NCI-H187 (cell line): ENCODE measurements at regions not wholly inside any gene's neighbourhood (a gene's known extent, or its start where the extent isn't known, plus 50 kb on each side); places are given as distances from the start of the nearest gene placed in this dataset.

Source experiments
- DNase-seq, 2 experiments: peaks; one replicate each; lab custom pipeline; 2025; lab: John Stamatoyannopoulos, UW

DNA sequence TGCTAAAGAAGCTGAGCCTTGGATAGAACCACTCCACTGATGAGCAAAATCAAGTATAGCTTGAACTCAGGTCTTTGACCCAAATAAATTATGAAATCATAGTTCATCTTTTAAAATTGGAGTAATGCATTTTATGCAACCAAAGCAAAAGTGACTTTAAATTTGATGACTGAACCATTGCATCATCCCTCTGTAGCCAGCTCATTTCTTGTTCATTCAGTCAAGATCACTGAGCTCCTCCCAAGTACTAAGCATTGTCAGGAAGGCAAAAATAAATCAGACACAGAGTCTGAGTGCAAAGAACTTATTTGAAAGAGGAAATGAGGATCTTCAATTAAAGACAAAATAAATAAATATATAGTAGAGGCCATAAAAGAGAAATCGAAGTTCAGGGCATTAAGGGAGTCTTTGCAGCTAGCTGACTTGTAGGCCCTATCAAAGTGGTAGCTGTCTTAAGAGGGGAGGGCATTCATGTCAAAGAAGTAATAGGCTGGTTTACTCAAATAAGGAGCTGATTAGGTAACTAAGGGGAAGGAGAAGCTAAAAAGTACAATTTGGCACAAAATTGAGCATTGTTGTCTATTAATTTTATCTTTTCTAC lies 411.8 kb downstream of the MTX2 start:
- no peak for DNase-seq

DNA sequence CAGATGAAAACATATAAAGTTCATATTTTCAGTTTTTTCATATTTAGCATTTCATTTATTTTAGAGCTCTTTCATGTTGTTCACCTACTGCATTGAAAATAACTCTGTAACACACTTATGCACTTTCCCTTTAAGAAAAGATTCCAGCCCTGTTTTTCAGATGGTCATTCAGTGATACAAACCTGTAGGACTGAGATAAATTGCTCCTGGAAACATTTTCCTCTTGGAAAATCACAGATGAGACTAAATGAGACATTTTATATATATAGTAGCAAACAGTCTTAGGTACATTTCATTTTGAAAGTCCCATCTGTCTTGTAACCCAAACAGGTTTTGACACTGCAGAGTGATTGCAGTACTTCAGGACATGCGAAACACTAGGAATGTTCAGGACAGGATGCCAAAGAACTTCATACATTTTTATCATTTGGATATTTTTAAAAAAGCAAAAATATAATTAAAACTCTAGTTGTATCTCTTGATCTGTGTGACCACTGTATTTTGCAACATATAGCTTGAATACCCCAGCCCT lies 412.4 kb downstream of the MTX2 start:
- DNase-seq = no peak

DNA sequence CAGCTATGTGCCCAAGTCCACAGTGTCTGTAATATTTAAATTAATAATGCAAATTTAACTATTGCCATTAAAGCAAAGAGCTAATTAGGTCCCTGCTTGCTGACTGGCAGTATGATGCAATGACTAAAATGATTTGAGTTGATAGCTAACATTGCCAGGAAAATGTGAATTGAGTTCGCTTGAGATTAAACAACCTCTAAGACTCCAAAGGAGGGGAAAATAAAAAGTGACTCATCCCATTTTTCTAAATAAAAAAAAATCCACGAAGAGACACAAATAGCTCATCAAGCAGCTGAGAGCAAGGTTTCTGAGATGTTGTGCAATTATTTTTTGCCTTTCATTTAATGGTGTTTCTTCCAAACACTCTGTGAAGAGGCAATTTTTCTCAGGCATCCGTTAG lies 413.0 kb downstream of the MTX2 start:
- DNase-seq = no peak

DNA sequence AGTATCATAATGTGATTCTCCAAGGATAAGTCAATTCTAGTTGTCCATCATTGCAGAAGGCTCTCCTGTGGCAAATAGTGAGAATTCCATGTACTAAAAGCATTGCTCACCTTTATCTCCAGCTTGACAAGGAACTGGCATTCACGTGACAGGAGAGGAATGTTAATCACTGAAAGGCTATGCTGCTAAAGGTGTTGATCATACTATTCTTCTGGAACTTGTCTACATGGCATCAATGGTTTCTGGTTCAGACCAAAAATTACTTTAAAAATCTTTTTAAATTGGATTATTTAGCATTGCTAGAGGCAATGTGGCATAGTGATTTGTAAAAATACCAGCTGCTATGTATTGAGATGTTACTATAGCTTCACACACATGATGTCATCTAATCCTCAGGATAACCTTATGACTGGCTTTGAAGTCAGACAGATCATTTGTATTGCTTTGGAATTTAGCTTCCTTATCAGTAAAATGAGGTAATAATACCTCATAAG lies 414.4 kb downstream of the MTX2 start:
- DNase-seq = no peak

DNA sequence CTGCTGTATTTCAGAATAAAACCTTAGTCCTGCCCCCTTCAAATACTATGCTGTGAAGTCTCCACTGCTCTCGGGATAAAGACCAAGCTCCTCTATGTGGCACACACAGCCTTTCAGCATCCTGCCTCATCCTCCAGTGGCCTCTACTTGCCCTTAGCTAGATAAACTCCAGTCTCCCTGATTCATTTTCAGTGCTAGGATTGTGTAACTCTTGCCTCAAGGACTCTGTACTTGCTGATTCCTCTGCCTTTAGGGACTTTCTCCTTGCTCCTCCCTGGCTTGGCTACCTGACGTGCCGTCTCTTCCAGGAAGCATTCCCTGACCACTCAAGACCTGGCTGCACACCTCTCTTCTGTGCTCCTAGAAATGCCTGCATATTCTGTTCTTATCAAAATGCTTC lies 416.7 kb downstream of the MTX2 start:
- no peak for DNase-seq

DNA sequence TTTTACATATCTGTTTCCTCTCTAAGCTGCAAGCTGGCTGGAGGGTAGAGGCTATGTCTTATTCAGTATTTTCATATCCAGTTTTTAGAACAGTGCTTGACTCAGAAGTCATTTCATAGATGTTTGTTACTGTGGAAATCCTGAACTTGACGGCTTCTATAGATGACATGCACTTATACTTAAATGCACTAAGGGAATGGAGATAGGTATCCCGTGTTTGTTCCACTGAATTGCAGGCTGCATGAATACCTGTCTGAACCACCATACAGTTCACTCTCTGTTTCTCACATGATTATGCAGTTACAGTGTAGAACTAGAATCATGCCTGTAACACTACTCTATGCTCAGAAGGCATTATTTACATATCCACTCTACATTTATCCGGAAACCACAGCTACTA lies 417.1 kb downstream of the MTX2 start:
- no peak for DNase-seq

DNA sequence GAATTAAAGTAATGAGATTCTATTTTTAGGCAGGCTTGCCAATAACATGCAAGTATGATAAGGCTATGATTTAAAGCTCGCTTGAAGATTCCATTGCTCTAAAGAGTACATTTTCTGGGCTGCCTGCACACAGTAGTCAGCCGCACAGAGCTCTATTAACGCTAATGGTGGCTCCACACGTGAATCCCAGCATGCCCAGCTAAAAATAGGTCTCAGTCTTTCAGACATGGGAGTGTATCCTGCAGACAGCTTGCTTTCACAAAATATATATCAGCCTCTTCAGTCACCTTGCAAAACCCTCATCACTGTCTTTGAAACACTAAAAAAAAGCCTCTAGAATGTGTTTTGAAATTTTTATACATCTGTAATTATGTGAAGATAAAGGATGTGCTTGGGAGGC lies 418.1 kb downstream of the MTX2 start:
- DNase-seq = no peak

DNA sequence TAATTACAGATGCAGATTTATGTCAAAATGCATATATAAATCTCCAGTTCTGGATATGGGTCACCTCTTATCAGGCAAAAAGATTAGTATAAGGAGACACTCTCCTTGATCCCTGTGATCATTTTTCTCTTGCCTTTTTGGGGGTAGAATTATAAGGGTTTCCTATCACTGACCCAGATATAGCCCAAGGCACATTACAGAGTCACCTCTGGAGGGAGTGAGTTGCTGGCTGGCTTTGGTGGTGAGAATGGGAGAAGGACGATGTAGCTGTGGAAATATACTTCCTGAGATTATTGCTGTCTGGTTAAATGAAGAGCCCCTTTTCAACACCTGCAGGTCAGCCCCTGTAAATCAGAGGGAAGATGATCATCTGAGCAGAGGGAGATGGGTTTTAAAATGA lies 418.7 kb downstream of the MTX2 start:
- no peak for DNase-seq

DNA sequence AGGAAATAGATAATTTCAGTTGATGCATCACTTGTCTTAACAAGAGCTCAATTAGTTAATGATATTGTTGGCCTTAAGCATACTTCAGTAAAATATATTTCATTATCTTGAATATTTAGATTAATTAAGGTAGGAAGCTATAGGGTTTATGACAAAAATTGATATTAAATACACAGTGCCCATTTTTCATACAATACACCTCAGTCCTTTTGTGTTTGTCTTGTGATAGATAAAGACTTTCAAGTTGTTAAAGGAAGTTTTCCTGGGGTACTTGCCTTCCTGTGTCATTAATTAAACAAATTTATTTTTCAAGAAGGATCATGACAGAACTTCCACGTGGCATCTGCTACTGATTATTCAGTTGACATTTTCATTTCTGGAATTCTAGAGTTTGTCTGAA lies 420.5 kb downstream of the MTX2 start:
- DNase-seq = no peak

DNA sequence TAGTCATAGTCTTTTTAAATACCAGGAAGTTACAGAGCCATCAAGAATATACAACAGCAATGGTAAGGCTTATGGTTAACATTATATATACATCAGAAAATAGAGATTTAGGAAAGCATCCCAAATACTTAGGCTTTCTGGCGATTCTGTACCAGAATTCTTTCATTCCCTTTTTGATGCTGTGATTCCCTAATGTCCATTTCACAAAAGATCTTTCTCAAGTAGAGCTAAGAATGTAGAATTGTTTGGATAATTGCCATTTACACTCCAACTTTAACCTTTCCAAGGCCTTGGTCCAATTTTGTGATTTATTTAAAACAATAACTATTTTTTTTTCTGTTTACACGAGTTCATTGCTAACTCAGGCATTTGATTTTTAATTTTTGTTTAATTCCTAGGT lies 422.2 kb downstream of the MTX2 start:
- DNase-seq = no peak

DNA sequence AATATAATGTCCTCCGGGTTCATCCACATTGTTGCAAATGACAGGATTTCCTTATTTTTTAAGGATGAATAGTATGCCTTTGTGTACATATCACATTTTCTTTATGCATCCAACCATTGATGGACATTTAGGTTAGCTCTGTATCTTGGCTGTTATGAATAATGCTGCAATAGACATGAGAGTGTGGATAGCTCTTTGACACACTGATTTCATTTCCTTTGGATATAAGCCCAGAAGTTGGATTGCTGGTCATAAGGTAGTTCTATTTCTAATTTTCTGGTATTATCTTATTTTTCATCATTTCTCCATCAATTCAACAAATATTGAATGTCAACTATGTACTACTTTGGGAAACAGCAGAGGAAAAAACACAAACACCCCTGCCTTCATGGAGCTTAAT lies 423.3 kb downstream of the MTX2 start:
- DNase-seq = no peak

DNA sequence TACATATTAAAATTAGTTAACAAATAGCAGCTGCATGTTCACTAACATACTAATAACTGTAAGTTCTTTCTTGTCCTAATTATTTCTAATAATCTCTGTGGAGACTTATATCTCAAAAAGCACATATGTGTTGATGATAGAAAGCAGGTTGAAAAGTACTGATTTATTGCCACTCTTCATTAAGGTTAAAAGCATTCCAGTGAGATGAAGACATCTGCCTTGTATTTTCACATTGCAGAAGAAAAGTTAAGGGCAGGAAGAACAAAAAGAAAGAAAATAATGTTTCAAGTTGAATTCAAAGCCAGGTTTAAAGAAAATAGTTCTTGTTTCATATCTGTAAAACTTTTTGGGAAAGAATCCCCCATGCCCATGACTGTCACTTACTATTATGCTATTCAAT lies 429.9 kb downstream of the MTX2 start:
- no peak for DNase-seq

DNA sequence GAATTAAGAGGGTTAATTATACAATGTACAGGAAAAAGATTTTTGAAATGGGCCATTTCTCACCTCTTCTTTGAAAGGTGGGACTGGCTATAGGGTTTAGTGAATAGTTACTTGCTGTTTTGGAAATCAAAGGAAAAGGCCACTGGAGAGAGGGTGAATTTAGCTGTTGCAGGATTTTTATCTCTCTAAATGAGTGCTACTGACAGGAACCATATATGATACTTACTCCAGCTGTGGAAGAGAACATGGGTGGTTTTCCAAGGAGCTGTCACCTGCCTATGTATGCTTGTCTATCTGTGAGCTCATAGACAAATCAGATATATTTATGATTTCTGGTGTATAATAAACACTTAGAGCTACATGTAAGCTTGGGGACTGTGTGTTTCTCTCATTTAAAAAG lies 430.4 kb downstream of the MTX2 start:
- no peak for DNase-seq

DNA sequence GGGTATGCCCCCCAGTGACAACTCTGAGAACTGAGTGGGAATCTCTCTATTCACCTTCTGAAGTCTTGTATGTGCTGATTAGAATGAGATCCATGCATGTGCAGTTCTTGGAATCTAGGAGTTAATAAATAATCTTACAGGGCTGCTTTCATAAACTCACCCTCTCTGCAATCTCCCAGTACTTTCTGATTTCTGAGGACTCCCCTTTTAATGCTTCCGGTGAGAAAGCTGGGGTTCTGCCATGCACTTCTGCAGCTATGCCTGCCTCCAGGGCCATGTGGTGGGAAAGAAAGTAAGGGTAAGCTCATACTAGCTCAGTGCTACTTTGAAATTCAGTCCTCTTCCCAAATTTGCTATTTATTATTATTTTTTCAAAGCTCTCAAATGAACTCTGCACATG lies 432.9 kb downstream of the MTX2 start:
- no peak for DNase-seq

DNA sequence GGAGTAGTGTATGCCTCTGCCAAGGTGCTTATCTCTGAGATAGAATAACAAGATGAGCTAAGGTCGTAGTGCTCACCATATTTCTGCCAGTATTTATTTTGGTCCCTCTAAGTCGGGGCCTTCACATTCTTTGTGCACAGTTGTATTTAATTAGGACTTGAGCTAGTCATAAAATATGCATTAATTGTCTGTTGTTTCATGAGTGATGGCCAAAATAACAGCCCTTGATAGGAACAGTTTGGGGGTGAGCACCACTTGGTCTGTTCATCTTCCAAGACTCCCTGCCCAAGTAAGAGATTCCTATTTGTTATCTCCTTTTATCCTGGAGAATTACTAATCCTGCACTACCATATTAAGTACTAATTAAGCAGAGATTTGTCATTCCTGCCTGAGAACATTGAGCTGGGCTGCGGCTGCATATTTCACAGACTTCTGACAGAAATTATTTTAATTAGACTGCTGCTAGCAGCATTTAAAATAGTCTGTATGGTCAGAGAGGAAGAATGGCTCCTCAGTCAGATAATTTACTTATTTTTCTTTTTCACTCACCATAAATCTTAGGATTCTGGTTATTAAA lies 435.1 kb downstream of the MTX2 start:
- DNase-seq = no peak

DNA sequence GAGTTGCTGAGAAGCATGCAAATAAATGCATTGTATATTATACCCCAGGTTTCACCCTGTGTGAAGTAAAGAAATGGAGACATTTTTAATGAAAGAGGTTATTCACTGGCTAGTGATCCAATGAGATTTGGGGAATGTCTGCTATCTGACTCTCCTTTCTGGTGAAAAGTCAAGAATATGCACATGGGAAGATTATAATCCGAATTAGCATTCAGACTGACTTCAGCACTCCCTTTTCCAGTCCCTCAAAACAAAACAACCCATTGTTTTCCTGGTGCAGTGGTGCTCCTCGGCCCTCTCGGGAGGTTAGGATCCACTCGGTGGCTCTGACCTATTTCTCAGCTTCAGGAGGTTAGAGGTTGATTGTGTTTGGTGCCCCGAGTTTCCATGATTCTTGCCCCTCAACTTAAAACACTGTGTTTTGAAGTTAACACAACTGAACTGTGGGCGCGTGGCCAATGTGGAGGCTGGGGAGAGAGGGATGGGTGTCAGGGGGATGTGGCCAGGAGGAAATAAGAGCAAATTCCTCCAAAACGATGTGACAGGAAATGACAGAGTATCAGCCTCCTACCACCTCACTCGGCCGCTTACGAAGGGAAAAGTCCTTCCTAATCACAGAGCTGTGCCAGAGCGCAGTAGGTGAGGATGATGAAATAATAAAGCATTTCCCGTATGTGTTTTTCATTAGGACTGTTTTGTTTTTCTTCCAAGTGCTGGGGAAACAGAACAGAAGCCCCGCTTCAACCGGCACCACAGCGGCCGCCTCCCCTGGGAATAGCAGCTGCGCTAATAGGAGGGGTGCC lies 440.1 kb downstream of the MTX2 start:
- DNase-seq = no peak

DNA sequence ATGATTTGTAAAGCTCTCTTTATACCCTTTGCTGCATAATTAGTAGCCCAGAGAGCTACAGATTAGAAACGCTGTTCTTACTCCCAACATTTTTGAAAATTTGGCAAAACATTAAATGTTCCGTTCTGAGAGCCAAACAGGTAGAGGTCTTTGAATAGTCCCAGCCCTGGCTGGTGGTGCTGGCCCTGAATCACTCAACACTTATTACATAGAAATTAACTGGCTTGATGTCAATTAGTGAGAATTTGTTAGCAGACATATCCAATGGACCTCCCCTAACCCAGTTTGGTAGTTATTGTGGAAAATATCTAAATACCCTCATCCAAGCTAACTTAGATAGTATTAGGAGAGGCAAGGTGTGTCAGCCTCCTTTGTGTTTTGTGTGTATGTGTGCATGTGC lies 440.7 kb downstream of the MTX2 start:
- no peak for DNase-seq

DNA sequence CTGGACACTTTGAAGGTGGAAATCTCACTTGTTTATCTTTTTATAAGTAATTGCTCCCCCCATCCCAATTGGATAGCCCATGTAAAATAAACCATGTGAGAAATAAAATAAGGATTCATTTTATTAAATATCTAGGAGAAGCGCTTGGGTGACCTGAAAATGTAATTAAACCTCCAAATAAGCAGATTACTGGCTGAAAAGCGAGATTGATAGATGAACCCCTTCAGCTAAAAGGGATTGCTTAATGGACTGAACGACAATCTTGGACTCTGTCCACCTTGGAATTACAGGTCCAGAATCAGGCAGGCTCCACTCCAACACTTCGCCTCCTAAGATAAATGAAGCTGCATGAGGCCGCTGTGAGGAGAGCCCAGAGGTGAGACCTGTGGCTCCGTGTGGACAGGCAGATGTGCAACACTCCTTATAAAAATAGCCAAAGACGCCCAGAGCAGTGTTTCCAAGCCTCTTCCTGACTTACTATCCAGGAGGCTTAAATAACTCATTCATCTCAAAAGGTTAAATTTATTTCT lies 441.5 kb downstream of the MTX2 start:
- DNase-seq = no peak

DNA sequence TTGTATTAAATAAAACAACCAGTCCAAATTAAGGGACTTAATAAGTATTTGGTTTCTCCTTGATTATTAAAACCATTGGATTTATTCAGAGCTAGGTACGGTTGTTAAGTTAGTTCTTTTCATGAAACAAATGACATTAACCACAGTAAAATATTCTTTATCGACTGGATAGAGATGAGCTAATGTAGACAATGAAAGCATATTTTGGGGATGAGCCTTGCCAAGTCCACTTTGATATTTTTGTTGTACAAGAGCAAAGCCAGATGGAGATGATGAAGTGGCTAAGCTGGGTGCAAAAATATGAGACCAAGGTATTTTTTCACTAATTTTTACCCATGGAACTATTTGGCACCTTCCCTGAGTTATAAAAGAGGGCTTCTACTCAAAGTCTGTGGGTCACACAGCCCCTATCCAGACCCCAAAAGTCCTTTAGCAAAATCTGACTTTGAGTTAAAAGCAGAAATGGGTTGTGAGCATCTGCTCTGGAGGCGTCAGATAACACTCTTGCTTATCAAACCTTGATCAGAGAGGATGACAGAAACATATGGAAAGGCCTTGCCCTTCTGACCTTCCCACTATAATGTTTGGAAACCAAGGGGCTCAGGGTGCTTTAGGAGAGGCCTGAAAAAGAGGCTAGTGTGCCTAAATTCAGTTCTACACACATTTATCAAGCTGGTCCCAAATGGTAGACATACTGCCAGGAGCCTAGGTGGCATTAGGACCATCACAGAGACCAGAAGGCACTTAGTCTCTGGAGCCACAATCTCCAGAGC lies 456.8 kb downstream of the MTX2 start:
- no peak for DNase-seq

DNA sequence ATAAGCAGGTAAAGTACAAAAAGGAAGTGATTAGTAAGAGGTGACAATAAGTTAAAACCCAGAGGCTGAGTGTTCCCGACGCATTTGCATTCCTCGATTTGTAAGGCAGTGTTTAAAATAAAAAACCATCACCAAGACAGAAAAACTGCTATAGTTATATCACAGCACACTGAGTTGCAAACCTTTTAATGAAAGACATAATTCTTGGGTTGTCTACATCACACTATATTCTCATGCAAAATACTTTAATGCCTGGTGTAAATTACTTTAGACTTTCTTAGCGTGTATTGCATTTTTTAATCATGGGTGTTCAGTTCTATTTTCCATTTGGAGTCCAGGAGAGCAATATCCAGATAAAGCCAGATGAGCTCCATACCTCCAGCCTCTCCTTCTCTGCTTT lies 458.5 kb downstream of the MTX2 start:
- DNase-seq = no peak

DNA sequence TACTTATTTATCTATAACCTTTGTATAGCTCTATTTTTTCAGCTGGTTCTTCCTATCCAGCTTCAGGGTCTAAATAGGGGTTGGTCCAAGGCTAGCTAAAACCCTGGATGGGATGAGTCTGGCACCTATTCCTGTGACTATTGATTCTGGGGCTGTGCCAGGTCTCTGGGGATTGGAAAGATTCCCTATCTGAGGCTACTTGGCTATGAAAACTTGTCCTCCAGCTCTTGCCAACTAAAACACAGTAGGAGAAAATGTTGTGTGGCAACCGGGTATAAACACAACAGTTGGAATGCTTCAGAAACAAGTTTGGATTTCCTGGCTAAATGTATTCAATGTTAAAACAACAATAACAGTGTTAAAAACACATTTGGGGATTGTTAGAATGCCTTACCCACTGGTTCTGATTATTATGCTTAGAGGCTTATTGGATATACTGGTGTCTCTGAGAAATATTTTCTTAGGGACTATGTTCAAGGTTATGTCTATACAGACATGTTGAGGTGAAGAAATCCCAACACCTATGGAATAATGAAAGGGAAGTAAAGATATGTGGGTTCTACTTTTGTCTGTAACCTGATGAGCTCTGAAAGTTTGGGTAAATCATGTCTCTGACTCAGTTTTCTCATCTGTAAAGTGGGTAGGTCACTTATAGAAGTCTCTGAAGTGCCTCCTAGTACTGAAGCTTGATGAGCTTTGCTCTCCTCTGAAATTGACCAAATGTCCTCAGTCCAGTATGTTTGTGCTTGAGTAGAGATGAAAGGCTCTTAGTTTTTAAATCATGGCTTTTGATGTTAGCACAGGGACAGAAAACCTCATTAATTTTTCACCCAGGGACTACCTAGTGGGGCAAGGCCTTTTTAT lies 460.7 kb downstream of the MTX2 start:
- DNase-seq = no peak
